NCI-H2081 (cell line): ENCODE measurements at regions not wholly inside any gene's neighbourhood (a gene's known extent, or its start where the extent isn't known, plus 50 kb on each side); places are given as distances from the start of the nearest gene placed in this dataset.
A peak's percentile ranks its signal among the peaks of the same experiment; 100 is the strongest.
"Not testable (repeated sequence)": the region's sequence is repeated elsewhere in the genome, so short reads cannot be mapped to it uniquely, and the experiment has no call there.

ENCODE experiments used
- DNase-seq, 2 experiments: peaks; one replicate each; lab custom pipeline; 2025; lab: John Stamatoyannopoulos, UW

DNA sequence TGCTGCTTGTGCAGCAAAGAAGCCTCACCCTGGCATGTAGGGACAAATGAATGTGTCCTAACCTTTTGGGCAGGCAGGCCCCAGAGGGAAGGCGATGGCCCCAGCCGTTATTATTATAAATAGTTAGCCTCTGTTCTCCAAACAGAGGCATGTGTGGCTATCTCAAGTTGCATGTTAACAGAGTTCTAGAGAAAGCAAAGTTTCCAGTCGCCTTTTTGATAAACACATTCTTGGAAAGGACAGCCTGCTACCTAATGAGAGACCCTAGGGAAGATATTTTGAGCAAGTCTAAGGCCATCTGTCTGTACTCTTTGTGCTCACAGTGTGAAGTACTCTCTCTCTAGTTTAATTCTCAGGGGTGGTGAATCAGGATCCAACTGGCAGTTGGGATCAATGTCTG is 97.4 kb upstream of the FHL2 start:
- DNase-seq, result no peak

DNA sequence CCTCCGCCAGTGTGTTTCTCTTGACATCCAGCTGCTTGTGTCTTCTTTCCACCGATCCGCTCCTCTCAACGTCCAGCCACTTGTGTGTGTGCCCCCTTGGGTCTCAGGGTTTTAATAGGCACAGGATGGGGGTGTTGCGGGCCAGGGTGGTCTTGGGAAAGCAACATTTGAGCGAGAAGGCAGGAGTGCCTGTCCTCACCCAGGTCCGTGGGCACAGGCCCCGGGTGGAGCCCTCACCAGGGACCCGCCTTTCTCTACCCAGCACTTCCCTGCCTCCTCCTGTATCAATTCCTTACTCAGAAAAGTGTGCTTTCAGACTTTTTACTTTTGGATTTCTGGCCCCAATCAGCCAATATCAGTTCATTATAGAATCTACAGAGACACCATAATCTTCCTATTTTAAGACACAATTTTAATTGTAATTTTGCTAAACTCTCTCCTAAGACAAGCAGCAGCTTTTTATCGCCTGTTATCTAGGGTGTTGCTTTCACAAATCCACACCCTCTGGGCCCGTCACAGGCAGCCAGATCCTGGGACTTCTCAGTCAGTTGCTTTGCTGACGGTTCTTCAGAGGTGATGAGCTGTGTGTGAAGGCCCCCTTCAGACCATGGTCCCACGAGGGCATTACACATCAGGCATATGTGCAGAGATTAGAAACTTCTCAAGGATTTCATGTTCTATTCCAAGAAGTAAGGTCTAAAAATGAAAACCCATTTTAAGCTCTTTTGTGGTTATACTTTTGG is 96.0 kb upstream of the FHL2 start:
- DNase-seq, result no peak

DNA sequence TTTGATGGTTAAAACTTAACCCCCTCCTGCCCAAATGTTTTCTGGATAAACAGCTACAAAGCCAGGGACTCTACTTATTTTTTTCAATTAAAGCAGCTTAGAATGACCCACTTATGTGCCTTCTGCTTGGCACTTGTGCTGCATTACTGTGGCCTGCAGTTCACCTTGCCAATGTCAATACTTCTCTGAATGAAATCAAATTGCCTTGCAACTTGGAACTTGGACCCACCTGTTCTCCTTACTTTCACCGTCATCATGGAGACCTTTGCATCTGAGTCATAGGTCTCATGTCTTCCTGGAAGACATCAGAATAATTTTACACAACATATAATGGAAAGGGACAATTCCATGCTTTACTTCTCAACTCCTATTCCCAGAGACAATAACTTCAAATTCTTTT is 92.1 kb upstream of the FHL2 start:
- no peak for DNase-seq

DNA sequence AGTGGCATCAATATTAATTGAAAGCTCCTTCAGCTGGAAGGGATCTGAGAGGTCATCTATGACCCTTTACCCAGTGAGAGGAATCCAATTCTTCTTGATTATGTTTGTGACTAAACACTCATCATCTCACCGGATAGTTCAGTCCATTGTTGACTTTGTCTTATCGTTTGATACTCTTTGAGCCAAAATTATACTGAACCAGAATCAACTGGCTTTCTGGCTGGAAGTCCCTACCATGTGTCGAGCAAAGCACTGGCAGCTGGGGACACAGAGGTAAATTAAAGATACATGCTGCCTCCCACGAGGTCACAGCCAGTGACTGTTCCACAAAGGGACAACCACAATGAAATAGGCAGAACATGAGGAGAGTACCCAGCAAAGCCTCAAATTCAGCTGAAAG is 91.4 kb upstream of the FHL2 start:
- no peak for DNase-seq

DNA sequence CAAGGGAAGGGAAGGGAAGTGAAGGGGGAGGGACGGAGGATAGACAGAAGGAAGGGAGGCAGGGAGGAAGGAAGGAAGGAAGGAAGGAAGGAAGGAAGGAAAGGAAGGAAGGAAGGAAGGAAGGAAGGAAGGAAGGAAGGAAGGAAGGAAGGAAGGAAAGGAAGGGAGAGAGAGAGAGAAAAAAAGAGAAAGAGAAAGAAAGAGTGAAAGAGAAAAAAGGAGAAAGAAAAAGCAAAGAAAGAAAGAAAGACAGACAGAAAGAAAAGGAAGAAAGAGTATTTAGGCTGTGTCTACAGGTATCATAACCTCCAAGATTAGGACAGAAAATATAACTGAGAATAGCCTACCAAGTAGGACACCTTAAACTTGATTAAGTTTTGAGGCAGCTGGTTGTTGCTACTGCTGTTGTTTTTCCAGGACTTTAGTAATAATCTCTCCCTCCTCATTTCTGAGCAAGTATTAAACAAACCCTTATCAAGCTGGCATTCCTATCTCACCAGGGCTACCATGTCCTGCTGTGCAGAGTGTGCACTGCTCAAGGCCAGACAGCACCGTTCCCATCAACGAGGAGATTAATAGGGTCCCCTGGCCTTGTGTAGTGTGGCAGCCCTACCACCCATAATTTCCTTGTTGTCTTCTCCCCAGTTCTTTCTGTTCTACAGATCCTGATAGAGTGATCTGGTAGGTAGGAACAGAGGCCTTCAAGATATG is 90.5 kb upstream of the FHL2 start:
- no peak for DNase-seq

DNA sequence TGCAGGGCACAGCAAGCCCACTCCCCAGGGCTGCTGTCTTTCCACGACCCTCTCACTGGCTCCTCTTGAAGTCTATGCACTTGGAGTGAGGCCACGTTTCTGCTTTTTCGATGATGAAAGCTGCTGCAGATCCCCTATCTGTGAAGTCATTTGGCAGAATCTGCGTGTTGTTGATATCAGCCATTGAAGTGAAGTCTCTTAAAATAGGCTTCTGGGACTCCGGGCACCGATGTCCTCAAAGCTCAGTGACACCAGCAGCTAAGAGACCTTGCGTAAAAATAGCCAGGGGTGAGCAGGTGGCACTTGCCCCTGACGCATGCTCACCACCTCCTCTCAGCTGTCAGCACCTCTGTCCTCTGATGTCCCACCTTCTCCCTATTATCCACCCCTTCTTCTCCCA is 89.4 kb upstream of the FHL2 start:
- no peak for DNase-seq

DNA sequence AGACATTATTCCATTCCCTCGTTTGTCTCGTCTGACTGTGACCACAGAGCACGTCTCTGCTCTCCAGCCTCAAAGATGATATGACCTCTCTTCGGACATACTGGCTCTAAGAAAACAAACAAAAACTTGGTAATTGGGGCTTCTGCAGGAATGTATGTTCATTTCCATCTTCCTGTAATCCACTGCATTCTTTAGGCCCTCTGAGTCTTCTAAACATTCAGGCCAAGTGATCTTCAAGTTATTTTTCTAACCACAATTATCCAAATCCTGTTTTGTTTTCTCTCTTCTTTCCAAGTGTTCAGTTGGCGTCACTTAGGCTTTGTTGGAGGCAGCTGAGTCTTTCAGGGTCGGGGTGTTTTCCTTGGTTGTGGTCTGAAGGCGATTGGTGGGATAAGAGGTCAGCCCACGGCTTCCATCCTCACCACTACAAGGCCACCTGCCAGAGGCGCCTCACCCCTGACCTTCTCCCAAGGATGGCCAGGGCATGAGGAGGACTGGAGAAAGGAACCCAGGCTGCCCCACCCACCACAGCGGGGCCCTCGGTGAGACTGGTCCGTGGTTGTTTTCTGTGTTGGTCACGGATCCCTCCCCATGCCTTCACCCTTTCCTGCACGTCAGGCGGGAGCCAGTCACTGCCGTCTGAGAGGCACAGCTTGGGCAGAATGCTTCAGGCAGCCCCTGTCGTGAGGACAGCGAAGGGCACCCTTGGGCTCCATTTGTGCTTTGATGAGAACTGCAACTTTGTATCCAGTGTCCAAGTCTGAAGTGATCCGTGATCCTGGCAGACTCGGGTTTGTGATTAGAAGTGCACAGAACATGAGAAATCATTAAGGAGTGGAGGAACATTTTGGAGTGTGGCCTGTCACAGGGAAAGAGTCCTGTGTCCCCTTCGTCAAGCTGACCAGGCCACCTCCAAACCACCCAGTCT is 88.6 kb upstream of the FHL2 start:
- no peak for DNase-seq

DNA sequence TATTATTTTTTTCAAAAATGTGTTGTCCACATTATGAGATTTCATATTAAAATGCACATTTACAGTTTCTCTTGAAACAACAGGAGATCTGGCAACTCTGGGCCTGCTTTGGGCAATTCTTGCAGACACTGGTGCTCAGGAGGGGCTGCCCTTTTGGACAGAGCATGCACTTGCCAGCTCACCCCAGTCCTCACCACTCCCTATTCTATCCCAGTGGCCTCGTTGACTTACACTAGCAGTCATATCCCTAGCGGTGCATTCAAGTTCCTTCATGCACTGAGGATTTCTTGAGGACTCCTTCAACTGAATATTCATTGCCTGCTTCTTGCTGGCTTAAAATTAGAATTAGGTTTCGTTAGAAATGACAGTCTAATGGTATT is 87.9 kb upstream of the FHL2 start:
- no peak for DNase-seq

DNA sequence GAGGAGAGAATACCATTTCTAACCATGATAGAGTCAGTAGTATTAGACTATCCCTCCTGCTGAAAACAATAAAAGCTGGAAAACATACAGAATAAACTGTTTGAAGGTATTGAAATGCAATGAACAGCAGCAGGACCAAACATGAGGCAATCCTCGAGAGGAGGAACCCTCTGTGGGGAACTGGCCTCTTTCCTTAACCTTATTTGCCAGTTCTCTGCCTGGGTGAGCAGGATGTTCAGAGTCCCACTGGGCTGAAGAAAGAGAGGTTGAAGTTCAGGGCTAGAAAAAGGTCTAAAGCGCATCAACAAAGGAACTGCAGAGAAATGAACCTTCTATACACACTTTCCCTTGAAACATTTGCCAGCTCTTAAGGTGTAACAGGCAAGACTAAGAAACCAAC is 79.8 kb upstream of the FHL2 start:
- DNase-seq, result no peak

DNA sequence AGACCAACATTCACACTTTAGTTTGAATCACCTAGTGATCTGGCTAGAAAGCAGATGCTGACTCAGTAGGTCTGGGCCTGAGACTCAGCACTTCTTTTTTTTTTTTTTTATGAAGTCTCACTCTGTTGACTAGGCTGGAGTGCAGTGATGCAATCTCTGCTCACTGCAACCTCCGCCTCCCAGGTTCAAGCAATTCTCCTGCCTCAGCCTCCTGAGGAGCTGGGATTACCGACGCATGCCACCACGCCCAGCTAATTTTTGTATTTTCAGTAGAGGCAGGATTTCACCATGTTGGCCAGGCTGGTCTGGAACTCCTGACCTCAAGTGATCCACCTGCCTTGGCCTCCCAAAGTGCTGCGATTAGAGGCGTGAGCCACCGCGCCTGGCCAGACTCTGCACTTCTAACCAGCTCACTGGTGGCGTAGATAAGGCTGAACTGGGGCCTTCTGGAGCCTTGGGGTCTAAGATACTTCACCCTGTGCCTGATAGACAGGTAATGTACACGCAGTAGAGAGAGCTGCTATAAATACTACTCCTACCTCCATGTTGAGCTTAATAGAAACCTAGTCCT is 78.3 kb upstream of the FHL2 start:
- not testable (repeated sequence) for DNase-seq

DNA sequence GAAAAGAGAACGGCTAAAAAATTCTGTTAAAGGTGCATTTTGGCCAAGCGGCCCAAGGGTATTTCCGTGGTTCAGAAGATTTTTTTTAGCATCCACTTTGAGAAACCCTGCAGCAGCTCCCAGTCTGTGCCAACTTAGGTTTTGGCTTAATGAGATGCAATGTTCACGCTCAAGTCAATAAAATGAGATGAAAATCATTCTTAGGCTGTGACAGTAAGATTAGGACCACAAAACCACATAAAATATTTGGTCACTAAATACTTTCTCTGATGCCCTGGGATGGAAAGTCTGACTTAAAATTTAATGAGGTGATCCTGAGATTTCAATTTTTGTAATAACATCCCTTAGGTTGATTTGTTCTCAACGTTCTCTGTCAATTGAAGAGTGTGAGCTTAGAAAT is 74.2 kb upstream of the FHL2 start:
- DNase-seq, result no peak

DNA sequence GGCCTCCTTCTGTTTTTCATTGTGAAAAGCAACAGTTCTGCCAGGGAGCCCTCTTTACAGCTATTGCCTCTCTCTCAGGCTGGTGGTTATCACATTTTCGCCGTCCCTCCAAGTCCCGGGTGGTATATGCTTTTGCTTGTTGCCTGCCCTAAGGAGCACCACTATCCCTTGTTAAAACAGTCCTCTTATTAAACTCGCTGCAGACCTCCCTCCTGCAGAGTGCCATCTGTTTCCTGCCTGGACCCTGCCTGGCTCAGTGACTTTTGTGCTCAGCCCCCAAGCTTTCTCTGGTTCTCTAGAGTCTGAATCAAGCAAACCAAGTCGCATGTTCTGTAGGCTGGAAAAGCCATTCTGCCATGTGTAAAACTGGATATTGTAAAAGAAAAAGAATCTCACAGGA is 72.1 kb upstream of the FHL2 start:
- DNase-seq, result peak; percentile 0 to 58

DNA sequence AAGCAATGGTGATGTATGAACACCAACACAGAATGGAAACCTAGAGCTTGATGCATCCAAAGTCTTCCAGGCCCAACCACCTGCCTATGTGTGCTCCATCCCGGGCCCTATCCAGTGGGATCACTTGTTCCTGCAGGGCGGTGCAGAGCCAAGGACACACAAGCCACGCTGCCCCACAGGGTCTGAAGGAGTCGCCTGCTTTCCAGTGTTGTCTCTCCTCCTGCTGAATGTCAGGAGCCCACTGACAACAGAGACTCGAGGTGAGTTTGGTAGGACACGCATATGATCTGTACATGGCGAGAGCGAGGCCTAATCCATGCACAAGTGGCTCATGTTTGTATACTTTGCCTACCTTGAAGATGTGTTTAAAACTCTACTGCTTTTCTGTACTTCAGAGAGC is 70.9 kb upstream of the FHL2 start:
- DNase-seq, result no peak

DNA sequence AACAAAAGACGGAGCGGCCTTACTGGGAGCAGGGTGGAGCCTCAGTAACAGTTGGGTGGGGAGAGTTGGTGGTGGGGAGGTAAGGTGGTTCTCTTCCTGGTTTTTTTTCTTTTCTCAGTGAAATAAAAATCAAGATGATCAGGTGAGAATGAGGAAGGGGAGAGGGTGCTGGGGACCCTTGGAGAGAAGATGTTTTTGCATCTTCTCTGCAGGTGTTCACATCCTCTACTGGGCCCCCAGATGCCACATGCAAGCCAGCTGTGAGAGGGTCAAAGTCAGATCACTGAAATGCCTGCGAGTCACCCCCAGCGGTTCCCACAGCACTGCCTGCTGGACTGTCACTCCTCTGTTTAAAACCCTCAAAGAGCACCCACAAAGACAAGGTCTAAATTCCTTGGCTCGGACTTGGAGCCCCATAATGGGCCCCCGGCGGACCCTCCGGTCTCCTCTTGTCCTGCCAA is 69.8 kb upstream of the FHL2 start:
- no peak for DNase-seq

DNA sequence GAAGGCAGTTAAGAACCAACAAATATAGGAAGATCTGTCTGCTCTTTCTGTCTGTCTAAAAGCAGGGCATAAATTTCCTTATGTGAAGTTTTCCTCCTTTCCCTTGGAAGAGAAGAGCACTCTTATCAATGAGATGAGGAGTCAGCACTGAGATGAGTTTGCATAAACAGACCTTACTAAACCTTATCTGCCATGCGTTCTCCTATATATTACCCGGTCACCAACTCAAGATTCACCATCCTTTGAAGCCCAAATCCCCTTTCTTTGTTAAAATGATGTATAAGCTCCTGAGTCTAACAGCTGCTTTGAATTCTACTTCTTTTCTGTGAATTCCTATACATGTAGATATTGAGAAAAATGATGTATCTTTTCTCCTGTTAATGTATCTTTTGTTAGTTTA is 65.5 kb upstream of the FHL2 start:
- no peak for DNase-seq

DNA sequence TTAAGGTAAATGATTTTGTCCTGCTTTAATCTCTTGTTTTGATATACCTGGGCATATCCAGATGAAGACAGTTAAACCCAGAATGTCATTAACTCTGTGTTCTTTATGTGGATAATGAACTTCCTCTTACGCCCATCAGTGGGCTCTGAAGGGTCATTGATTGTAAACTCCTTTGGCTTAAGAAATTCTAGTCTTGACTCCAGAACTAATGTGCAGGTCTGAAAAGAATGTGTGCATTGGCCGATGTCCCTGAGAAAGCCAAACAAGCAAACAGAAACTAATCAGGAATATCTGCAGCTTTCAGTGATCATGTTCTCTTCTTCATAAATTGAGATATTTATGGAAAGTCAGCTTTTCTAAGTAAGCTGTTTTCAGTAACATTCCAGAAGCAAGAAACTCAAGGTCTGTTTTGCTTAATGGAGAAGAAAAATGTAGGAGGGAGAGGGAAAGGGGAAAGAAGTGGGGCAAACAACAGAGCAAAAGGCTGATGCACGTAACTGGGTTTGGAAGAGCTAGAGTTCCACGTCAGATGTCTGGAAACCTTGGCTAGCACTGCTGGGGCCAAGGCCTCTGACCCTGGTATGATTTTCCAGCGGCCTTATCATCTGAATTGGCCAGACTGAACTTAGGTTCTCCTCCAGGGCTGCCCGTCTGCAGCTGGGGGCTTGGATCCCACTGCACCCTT is 61.3 kb upstream of the FHL2 start:
- no peak for DNase-seq

DNA sequence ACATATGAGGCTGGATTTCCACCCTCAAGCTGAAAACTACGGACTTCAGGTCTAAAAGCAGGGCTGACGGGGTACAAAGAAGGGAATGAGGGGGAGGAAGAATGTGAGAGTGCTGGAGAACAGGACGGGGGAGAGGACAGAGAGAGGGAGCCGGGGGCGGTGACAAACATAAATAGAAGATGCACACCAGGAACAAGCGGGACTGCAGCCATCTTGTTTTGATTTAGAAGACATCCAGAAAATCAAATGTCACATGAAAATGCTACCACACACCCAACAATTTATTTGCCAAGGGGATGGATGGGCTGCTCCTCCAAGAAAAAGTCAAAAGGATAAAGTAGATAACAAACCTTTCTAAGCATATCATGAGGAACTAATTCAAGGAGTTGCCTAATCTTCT is 59.2 kb upstream of the FHL2 start:
- no peak for DNase-seq

DNA sequence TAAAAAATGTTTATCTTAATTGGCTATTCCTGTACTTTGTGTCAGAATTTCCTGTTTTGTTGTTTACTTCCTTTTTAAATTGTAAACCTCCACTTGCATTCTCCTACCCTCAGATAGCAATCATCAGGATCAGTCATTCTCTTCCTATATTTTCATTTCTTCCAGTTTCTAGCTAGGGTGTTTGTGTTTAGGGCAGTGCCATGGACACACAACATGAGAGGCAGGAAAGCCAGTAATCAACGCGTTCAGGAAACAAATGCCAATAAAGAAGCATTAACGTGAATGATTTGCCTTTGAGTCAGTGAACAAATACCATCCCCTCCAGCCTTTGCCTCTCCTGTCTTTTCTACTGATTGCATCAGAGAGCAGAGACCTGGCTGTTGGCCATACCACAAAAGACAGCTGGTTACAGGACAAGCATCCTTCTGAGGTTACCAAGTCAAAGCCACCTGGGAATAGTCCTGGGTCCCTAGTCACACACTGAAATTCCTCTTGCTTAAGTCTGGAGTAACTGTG is 56.7 kb upstream of the FHL2 start:
- DNase-seq, result peak in 1 of 2 experiments; percentile 21

DNA sequence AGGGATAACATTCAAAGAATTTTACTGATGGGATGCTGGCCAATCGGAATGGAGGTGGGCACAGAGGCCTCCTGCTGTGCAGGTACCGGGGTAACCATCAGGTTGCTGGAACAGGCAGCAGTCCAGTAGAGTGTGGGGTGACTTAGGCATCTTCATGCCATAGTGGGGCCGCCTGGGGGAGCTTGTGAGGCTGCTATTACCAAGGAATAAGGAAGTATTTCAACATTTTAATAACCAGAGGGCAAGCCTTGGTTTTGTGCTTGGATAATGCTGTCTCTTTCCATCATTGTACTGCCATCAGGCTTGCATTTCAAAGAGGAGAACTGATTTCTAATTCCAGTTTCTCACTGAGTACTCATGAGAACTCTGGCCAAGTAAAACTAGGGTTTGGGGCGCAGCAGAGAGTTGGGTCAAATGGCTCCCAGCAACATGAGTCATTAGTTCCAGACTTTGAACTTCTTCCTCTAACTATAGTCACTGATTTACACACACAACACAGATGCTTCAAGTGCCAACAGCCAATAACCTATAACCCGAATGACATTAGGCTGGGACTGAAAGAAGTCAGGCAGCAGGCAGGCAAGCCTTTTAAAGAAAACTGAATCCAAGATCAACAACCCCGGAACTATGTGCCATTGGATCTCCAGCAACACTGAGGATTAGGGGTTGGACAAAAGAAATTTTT is 56.1 kb upstream of the FHL2 start:
- peak in 1 of 2 experiments; percentile 1 for DNase-seq

DNA sequence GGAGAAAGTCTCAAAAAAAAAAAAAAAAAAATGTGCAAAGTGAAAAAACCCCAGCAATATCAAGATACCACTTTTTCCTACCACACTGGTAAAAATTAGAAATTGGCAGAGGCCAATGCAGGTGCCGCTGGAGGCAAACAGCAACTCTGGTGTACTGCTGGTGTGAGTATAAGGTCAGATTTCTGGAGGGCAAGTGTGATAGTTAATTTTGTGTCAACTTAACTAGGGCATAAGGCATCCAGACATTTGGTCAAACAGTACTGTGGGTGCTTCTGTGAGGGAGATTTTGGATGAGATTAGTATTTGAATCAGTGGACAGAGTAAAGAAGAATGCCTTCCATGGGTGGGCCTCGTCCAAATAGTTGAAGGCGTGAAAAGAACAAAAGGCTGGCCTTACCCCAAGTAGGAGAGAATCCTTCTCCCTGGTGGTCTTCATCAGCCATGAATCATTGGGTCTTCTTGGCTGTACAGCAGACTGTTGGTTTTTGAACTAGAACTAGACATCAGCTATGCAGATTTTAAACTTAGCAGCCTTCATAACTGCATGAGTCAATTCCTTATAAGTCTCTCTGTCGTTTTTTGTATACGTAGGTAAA is 52.8 kb upstream of the FHL2 start:
- DNase-seq, result no peak

DNA sequence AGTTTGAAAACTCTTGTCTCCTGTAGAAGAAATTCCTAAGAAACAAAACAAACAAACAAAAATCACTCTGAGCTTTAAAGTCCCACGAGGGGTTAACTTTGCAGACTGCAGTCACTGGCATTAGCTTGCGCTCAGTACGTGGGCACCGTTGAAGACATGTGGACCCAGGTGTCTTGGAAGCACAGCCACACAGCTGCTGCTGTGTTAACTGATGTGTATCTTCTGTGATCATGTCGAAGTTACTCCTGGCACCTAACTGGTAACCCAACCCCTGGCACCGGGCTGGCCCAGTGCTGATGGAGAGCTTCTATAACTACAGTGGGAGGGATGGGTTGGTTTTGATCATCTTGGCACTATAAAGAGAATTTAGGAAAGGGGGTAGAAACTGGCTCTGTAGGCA is 51.6 kb upstream of the FHL2 start:
- DNase-seq, result no peak
